WI38 (cell line): ENCODE measurements at regions not wholly inside any gene's neighbourhood (a gene's known extent, or its start where the extent isn't known, plus 50 kb on each side); places are given as distances from the start of the nearest gene placed in this dataset.

Source experiments
- H3K4me3 ChIP-seq: 2 replicates; pipeline ENCODE4 v1.5.1; 2011; ENCODE audit warnings: low read depth, mild to moderate bottlenecking, control low read depth, low read length
- TF ChIP-seq, protein P1 (sequence below): IDR thresholded peaks from 2 replicates; pipeline ENCODE4 v1.5.1; 2012; ENCODE audit warnings: low read depth, mild to moderate bottlenecking, control low read depth, low read length

DNA sequence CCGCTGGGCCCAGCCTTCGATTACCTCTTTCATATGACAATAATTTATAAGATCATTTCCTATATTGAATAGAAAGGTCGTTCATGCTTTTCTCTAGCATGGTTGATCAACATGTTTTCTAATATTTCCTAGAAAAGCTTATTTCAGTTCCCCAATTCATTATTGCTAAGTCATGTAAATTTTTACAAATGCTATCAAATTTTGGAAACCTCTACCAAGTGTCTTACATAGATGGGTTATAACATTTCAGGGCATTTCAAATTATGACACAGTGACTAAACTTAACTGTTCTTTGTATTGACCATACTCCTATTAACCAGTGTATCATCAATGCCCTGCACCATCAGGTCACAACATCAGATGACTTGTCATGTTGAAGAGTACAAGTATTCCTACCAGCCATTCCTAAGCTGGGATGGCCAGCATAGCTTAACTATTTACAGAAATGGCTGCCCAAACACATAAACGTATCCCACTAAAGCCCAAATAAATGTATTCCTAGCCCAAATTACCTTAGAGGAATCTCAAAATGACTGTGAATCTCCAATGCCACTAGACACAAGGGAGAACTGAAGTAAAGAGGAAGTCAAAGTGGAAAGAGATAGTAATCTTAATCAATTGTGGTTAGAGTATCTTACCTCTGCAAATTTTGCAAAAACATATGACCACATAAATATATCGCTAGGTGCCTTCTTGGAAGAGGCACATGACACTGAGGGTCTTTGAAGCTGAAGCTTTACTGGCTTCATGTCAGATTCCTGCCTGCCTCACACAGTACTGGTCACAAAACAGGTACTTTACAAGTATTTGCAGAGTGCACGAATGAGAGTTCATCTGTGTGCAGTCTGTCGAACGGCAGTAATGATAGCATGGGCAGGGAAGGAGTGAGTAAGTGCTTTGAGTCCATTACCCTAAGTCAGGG, 87.3 kb upstream of the TLK1 start:
- TF ChIP-seq, protein P1, sequence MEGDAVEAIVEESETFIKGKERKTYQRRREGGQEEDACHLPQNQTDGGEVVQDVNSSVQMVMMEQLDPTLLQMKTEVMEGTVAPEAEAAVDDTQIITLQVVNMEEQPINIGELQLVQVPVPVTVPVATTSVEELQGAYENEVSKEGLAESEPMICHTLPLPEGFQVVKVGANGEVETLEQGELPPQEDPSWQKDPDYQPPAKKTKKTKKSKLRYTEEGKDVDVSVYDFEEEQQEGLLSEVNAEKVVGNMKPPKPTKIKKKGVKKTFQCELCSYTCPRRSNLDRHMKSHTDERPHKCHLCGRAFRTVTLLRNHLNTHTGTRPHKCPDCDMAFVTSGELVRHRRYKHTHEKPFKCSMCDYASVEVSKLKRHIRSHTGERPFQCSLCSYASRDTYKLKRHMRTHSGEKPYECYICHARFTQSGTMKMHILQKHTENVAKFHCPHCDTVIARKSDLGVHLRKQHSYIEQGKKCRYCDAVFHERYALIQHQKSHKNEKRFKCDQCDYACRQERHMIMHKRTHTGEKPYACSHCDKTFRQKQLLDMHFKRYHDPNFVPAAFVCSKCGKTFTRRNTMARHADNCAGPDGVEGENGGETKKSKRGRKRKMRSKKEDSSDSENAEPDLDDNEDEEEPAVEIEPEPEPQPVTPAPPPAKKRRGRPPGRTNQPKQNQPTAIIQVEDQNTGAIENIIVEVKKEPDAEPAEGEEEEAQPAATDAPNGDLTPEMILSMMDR = no peak
- no peak overlapping the region for H3K4me3 ChIP-seq

DNA sequence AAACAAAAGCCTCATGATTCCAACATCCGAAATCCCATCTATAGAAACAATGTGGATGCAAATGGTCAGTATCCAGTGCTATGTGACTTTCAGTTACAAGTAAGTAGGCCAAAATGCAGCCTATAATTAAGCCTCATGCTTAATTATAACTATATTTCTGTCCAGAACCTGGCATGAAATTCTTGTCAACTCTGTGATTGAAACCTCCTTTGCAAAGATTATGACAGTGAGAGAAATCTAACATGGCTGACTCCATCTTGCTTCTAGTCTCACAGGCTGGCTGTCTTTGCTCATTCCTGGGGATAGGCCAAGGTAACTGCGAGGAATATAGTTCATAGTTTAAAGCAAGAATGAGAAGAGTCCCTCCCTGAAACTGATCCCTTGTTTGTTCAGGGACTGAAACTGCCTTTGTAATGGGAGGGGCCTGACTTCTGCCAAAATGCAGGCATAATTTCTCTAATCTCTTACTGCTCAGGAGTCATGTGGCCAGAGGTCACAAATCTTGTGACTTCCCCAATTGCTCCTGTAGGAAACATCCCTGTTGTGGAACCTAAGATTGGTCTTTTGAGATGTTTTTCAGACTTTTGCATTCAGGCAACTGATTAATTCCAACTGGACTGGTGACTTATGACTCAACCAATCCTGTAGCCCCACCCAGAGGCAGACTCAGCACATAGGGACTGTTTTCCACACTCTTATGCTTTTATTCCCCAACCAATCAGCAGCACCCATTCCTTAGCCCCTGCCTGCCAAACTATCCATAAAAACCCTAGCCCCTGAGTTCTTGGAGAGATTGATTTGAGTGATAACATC, 84.5 kb upstream of the TLK1 start:
- TF ChIP-seq, protein P1 = no peak

DNA sequence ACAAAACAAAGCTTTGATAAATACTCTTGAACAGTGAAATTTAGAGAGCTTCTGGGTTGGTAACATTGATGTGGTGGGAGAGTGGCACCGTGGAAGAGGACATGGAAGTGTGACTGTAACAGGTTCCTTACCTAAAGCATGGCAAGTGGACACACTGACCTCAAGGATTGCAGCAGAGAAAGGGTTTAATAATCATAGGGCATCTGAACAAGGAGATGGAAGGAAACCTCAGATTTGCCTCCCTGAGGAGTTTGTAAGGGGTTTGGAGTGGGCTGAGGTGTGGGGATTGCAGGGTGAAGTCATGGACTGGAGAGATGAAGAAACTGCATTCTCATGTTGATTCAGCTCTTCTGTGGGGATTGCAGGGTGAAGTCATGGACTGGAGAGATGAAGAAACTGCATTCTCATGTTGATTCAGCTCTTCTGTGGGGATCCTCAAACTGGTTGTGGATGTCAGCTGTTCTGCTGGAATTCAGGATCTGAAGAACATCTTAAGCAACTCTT, 83.8 kb upstream of the TLK1 start:
- TF ChIP-seq, protein P1 = no peak

More for the DNA sequence above, 84.5 kb upstream of the TLK1 start:
- H3K4me3 ChIP-seq = no peak overlapping the region

DNA sequence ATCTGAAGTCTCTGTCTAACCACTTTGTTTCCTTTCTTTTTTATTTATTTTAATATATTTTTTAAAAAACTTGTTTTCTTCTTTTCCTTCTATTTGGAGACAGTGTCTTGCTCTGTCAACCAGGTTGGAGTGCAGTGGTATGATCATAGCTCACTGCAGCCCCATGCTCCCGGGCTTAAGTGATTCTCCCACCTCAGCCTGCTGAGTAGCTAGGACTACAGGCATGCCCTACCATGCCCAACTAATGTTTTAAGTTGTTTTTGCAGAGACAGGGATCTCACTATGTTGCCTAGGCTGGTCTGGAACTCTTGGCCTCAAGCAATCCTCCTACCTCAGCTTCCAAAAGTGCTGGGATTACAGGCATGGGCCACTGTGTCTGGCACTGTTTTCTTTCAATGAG, 81.1 kb upstream of the TLK1 start:
- TF ChIP-seq, protein P1 = no peak
- H3K4me3 ChIP-seq = no peak overlapping the region

More for the DNA sequence above, 83.8 kb upstream of the TLK1 start:
- no peak overlapping the region for H3K4me3 ChIP-seq

DNA sequence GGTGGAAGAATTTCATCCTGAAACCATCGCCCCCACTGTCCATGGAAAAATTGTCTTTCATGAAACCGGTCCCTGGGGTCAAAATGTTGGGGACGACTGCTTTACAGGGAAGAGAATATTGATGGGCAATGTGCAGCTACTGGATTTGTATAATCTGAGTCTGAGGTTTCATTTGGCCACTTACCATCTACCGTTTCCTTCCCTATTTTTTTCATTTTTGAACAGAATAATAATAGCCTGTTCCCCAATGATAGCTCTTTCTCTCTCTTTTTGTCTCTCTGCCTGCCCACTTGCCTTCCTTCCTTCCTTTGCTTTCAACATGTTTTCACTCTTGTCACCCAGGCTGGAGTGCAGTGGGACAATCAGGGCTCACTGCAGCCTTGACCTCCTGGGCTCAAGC, 78.3 kb upstream of the TLK1 start:
- no peak overlapping the region for H3K4me3 ChIP-seq
- TF ChIP-seq, protein P1 = no peak

DNA sequence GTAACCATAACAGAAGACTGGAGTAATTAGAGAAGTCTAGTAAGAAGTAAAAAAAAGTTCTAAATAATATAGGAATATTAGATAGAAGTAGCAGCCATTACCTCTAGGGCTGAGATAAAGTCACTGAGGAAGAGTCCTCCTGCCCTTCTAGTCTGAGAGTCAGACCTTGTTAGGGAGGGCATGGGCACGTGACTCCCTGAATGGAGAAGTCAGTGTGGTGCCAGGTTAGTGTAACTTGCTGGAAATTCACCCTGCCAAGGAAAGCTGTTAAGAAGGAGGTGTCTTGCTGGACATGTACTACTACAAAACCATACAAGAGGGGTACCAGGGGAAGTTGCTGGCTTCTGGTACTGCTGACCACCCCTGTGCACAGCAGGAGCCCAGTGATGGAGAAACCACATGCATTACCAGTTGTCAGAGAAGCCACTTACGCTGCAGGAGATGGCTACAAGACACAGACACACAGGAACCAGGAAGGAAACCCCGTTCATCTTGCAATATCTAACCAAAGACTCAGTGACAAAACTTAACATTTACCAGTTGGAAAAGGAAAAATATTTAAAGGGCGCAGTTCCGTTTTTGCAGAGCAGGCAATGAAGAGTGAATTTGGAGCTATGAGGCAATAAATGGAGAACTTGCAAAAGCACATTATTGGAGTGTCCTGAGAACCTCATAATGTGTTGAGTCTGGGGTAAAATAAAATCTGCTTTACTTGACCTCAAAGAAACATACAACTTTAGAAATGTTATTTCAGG, 77.2 kb upstream of the TLK1 start:
- no peak overlapping the region for H3K4me3 ChIP-seq
- TF ChIP-seq, protein P1 = no peak
